VCaP (cell line): ENCODE measurements at regions not wholly inside any gene's neighbourhood (a gene's known extent, or its start where the extent isn't known, plus 50 kb on each side); places are given as distances from the start of the nearest gene placed in this dataset.

Source experiments
- H3K27ac ChIP-seq: fragments of 450-650 bp; 2 replicates; pipeline ENCODE4 v1.5.1; 2017
- CTCF ChIP-seq: fragments of 450-650 bp; conservative IDR thresholded peaks from 2 replicates; pipeline ENCODE4 v1.5.1; 2017; ENCODE audit warnings: mild to moderate bottlenecking, moderate library complexity

- no peak for TF ChIP-seq CTCF
- H3K27ac ChIP-seq = no peak overlapping the region
Observed at GRCh38 chr14:31936115-31936514, 141.0 kb upstream of the ARHGAP5 start.

- no peak for TF ChIP-seq CTCF
- no peak overlapping the region for H3K27ac ChIP-seq
Observed at GRCh38 chr14:31937730-31938346, 139.3 kb upstream of the ARHGAP5 start.

- no peak overlapping the region for H3K27ac ChIP-seq
- TF ChIP-seq CTCF = no peak
Observed at GRCh38 chr14:31939934-31940333, 137.2 kb upstream of the ARHGAP5 start.

DNA sequence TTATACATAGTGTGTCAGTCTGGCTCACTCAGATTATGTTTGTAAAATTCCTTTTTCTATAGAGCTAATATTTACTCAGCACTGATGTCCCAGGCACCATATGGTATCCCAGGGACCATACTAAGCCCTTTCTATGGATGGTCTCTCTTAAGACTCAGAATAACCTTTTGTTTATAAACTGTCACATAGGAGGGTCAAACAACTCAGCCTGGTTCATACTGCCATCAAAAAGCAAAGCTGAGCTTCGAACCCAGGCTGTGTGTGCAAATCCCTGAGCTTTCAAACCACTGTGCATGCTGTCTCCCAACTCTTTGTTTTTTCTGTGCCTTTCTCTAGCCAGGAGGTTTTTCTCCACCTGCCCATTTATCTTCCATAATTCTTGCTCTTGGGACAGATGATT is 135.6 kb upstream of the ARHGAP5 start:
- no peak overlapping the region for H3K27ac ChIP-seq
- TF ChIP-seq CTCF = no peak

- no peak for TF ChIP-seq CTCF
- H3K27ac ChIP-seq = no peak overlapping the region
Observed at GRCh38 chr14:31942166-31942841, 134.8 kb upstream of the ARHGAP5 start.

- H3K27ac ChIP-seq = no peak overlapping the region
- no peak for TF ChIP-seq CTCF
Observed at GRCh38 chr14:31943217-31943799, 133.8 kb upstream of the ARHGAP5 start.

GRCh38 chr14:31943861-31944255 is 133.2 kb upstream of the ARHGAP5 start:
- TF ChIP-seq CTCF = no peak
- no peak overlapping the region for H3K27ac ChIP-seq
